Gastrocnemius medialis (tissue), 4 donors: ENCODE measurements at regions not wholly inside any gene's neighbourhood (a gene's known extent, or its start where the extent isn't known, plus 50 kb on each side); places are given as distances from the start of the nearest gene placed in this dataset.

Source experiments
- ATAC-seq, 2 donors: fragments of 150-250 bp; one replicate each; pipeline ENCODE4 v1.9.1; 2016
- DNase-seq, 2 donors: peaks; one replicate each; pipeline ENCODE4 v3.0.0-alpha.2; 2019
- H3K27ac ChIP-seq, 4 donors: fragments of 200-600 bp; sonication (generic); 1 replicate in 1 of 4; 2 replicates in 3 of 4; pipeline ENCODE4 v1.5.1; 2016 to 2018; ENCODE audit warnings: mild to moderate bottlenecking in 2 of 4, moderate library complexity in 1 of 4
- H3K27me3 ChIP-seq, 3 donors: fragments of 200-600 bp; sonication (generic) in 2 of 3; 1 replicate in 1 of 3; 2 replicates in 2 of 3; pipeline versions ENCODE4 v1.5.1 to v1.6.0; 2016 to 2019; ENCODE audit warnings: mild to moderate bottlenecking in 1 of 3, moderate library complexity in 1 of 3
- H3K36me3 ChIP-seq, 2 donors: fragments of 200-600 bp; sonication (generic) in 1 of 2; one replicate each; pipeline ENCODE4 v1.5.1; 2017 to 2018
- H3K4me1 ChIP-seq, 2 donors: fragments of 200-600 bp; sonication (generic) in 1 of 2; one replicate each; pipeline ENCODE4 v1.5.1; 2016 to 2017; ENCODE audit warnings: mild to moderate bottlenecking in 2 of 2
- H3K4me3 ChIP-seq, 4 donors: fragments of 200-600 bp; sonication (generic) in 3 of 4; 1 replicate in 1 of 4; 2 replicates in 3 of 4; pipeline ENCODE4 v1.5.1; 2016 to 2019; ENCODE audit warnings: mild to moderate bottlenecking in 2 of 4
- H3K9me3 ChIP-seq, 3 donors: fragments of 200-600 bp; sonication (generic) in 2 of 3; 1 replicate in 1 of 3; 2 replicates in 2 of 3; pipeline ENCODE4 v1.5.1; 2016 to 2019
- CTCF ChIP-seq, 5 experiments: fragments of 450-650 bp in 3 of 5; fragments of 200-600 bp in 2 of 5; sonication (generic) in 2 of 5; IDR thresholded peaks in 4 of 5; conservative IDR thresholded peaks in 1 of 5; 1 replicate in 4 of 5; 2 replicates in 1 of 5; pipeline ENCODE4 v1.5.1; 2016 to 2019; ENCODE audit warnings: antibody characterized with exemption in 5 of 5, mild to moderate bottlenecking in 3 of 5, moderate library complexity in 3 of 5
- POLR2A ChIP-seq, 2 donors: fragments of 450-650 bp; IDR thresholded peaks; one replicate each; pipeline ENCODE4 v1.6.1; 2017; ENCODE audit warnings: antibody characterized with exemption in 2 of 2, mild to moderate bottlenecking in 2 of 2, moderate library complexity in 2 of 2
- in situ Hi-C, 4 donors: fragments of 200-750 bp; cut with MboI; loops; one replicate each; pipeline versions ENCODE4 v1.15.0 to v1.8.0; 2017; ENCODE audit warnings: low sequenced_read_pairs in 4 of 4
- intact Hi-C: fragments of 100-400 bp; cut with DNase I; formaldehyde crosslinking; loops from one replicate; pipeline ENCODE4 v1.15.1; 2023; ENCODE audit warnings: low total_unique reads

- no peaks in the 10 kb centered on the region for H3K36me3 ChIP-seq
- peak overlapping the region in 2 of 4 donors; percentile 49 to 69 for H3K27ac ChIP-seq
- no peaks in the 10 kb centered on the region for H3K27me3 ChIP-seq
- no peaks in the 10 kb centered on the region for H3K4me1 ChIP-seq
- no peaks in the 10 kb centered on the region for H3K9me3 ChIP-seq
- no peak for ATAC-seq
- peak in 3 of 5 experiments; percentile 53 to 75 (median 65) for TF ChIP-seq CTCF (IDR thresholded peaks at IDR 0.05 in 4 of 5, conservative IDR thresholded peaks at IDR 0.05 in 1 of 5)
- no peak for TF ChIP-seq POLR2A (IDR thresholded peaks at IDR 0.05)
- H3K4me3 ChIP-seq, result peak overlapping the region in 2 of 4 donors; percentile 54 to 66
- DNase-seq, result no peak
- intact Hi-C loops (loop anchor here (1.0 to 2.0 kb wide), 3 partner anchors 37 to 89 kb away; no protein-coding TSS in a partner anchor), in situ Hi-C loops (no loop called here)
Observed at GRCh38 chrX:131704136-131704695, 160.3 kb downstream of the OR13H1 start.

DNA sequence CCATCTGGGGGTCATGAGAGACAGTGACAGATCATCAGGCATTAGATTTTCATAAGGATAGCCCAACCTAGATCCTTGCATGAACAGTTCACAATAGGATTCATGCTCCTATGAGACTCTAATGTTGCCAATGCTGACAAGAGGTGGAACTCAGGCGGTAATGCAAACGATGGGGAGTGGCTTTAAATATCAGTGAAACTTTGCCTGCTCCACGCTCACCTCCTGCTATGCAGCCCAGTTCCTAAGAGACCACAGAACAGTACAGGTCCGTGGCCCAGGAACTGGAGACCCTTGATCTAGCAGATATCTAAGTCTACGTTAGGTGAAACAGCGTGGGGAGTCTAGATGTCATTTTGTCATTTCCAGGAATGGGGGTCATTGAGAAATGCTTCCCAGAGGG lies 165.7 kb downstream of the OR13H1 start:
- TF ChIP-seq POLR2A (IDR thresholded peaks at IDR 0.05) (no peak), CTCF (IDR thresholded peaks at IDR 0.05 in 4 of 5, conservative IDR thresholded peaks at IDR 0.05 in 1 of 5) (no peak)
- no peaks in the 10 kb centered on the region for H3K36me3 ChIP-seq
- in situ Hi-C loops, result no loop called here
- H3K4me3 ChIP-seq, result no peak overlapping the region
- ATAC-seq (no peak), DNase-seq (no peak)
- no peaks in the 10 kb centered on the region for H3K4me1 ChIP-seq
- H3K27me3 ChIP-seq, result no peaks in the 10 kb centered on the region
- no peak overlapping the region for H3K27ac ChIP-seq
- intact Hi-C loops, result no loop called here
- H3K9me3 ChIP-seq, result no peaks in the 10 kb centered on the region

GRCh38 chrX:131711478-131711867 lies 167.6 kb downstream of the OR13H1 start:
- in situ Hi-C loops, result no loop called here
- DNase-seq, result no peak
- intact Hi-C loops, result loop anchor here (1.0 kb wide), 2 partner anchors 18 to 52 kb away; no protein-coding TSS in a partner anchor
- no peak for ATAC-seq
- Histone ChIP-seq H3K4me1 (no peaks in the 10 kb centered on the region), H3K36me3 (no peaks in the 10 kb centered on the region), H3K9me3 (no peaks in the 10 kb centered on the region), H3K4me3 (peak overlapping the region in 2 of 4 donors; percentile 50 to 59), H3K27me3 (no peaks in the 10 kb centered on the region), H3K27ac (peak overlapping the region in 1 of 4 donors; percentile 45)
- TF ChIP-seq CTCF (IDR thresholded peaks at IDR 0.05 in 4 of 5, conservative IDR thresholded peaks at IDR 0.05 in 1 of 5) (no peak), POLR2A (IDR thresholded peaks at IDR 0.05) (no peak)

DNA sequence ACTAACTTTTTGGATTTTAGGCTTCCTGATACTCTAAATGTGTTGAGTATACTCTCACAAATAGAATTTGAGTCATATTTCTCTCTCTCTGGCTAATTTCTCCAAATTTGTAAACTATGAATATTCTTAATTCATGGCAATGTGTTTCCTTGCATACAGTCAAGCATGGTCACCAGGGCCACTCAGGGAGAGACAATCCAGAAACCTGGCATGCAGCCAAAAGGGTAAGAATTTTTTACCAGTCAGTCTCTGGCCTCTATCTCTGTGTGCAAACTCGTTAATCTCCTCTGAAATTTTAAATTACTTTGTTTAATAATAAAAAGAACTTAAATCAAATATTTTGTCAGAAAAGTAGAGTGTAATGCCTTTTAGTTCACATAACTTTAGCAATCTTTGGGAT lies 179.8 kb downstream of the OR13H1 start:
- in situ Hi-C loops, result no loop called here
- no peaks in the 10 kb centered on the region for H3K9me3 ChIP-seq
- intact Hi-C loops, result no loop called here
- no peaks in the 10 kb centered on the region for H3K4me1 ChIP-seq
- H3K27ac ChIP-seq, result no peak overlapping the region
- H3K36me3 ChIP-seq, result no peaks in the 10 kb centered on the region
- H3K27me3 ChIP-seq, result peaks cover 0 to 3% (median 0%) of the 10 kb centered on the region in 3 donors
- TF ChIP-seq CTCF (IDR thresholded peaks at IDR 0.05 in 4 of 5, conservative IDR thresholded peaks at IDR 0.05 in 1 of 5), result no peak
- no peak for TF ChIP-seq POLR2A (IDR thresholded peaks at IDR 0.05)
- H3K4me3 ChIP-seq, result no peak overlapping the region
- ATAC-seq, result no peak
- no peak for DNase-seq

DNA sequence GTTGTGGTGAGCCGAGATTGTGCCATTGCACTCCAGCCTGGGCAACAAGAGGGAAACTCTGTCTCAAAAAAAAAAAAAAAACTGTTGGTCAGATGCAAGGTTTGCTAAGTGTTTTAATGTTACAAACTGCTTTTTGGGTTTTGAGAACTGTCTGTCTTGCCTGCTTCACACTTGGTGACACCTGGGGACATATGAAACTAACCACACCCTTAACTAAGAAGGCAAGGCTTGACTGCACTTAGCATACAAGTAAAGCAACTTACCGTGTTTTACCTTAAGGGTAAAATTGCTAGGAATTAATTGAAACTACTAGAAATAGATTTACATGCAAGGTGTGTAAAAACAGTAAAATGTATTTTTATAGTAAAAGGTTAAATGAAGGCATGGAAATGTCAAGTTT lies 180.4 kb downstream of the OR13H1 start:
- H3K27ac ChIP-seq, result no peak overlapping the region
- peaks cover 0 to 3% (median 0%) of the 10 kb centered on the region in 3 donors for H3K27me3 ChIP-seq
- H3K4me3 ChIP-seq, result no peak overlapping the region
- intact Hi-C loops, result no loop called here
- no peaks in the 10 kb centered on the region for H3K9me3 ChIP-seq
- ATAC-seq (no peak), DNase-seq (no peak)
- no peak for TF ChIP-seq CTCF (IDR thresholded peaks at IDR 0.05 in 4 of 5, conservative IDR thresholded peaks at IDR 0.05 in 1 of 5)
- no peak for TF ChIP-seq POLR2A (IDR thresholded peaks at IDR 0.05)
- no peaks in the 10 kb centered on the region for H3K4me1 ChIP-seq
- H3K36me3 ChIP-seq, result no peaks in the 10 kb centered on the region
- in situ Hi-C loops, result no loop called here
